Heart left ventricle (tissue), 16 donors: ENCODE measurements at regions not wholly inside any gene's neighbourhood (a gene's known extent, or its start where the extent isn't known, plus 50 kb on each side); places are given as distances from the start of the nearest gene placed in this dataset.
"Not testable (repeated sequence)": the region's sequence is repeated elsewhere in the genome, so short reads cannot be mapped to it uniquely, and the experiment has no call there.

Experiments used
- ATAC-seq, 4 donors: fragments of 200-7000 bp; cut with Tn5 transposase; one replicate each; pipeline ENCODE4 v1.9.1; 2020 to 2022; ENCODE audit warnings: moderate library complexity in 4 of 4, mild to moderate bottlenecking in 3 of 4, moderate number of reproducible peaks in 1 of 4
- DNase-seq, 5 donors: peaks; one replicate each; pipeline ENCODE4 v3.0.0-alpha.2; 2020
- H3K27ac ChIP-seq, 12 donors: fragments of 200-600 bp; sonication (generic) in 4 of 12; one replicate each; pipeline versions ENCODE4 v1.5.0 to v1.8.0; 2016 to 2022; ENCODE audit warnings: mild to moderate bottlenecking in 2 of 12
- H3K27me3 ChIP-seq, 9 donors: fragments of 200-600 bp; sonication (generic) in 2 of 9; one replicate each; pipeline versions ENCODE4 v1.5.1 to v1.8.0; 2016 to 2022; ENCODE audit warnings: mild to moderate bottlenecking in 3 of 9
- H3K36me3 ChIP-seq, 9 donors: fragments of 200-600 bp; sonication (generic) in 2 of 9; one replicate each; pipeline versions ENCODE4 v1.5.0 to v1.8.0; 2018 to 2022; ENCODE audit warnings: mild to moderate bottlenecking in 2 of 9
- H3K4me1 ChIP-seq, 12 donors: fragments of 200-600 bp; sonication (generic) in 4 of 12; one replicate each; pipeline versions ENCODE4 v1.5.0 to v1.8.0; 2016 to 2022; ENCODE audit warnings: mild to moderate bottlenecking in 3 of 12
- H3K4me3 ChIP-seq, 12 donors: fragments of 200-600 bp; sonication (generic) in 4 of 12; one replicate each; pipeline versions ENCODE4 v1.5.0 to v1.8.0; 2017 to 2022; ENCODE audit warnings: mild to moderate bottlenecking in 9 of 12, moderate library complexity in 4 of 12
- H3K9me3 ChIP-seq, 12 donors: fragments of 200-600 bp; sonication (generic) in 4 of 12; one replicate each; pipeline versions ENCODE4 v1.5.0 to v1.8.0; 2016 to 2022; ENCODE audit warnings: mild to moderate bottlenecking in 1 of 12
- CTCF ChIP-seq, 12 donors: fragments of 200-600 bp; sonication (generic) in 4 of 12; IDR thresholded peaks; one replicate each; pipeline versions ENCODE4 v1.5.0 to v1.8.0; 2018 to 2022; ENCODE audit warnings: antibody characterized with exemption in 12 of 12, mild to moderate bottlenecking in 5 of 12
- POLR2A ChIP-seq, 2 donors: fragments of 450-650 bp; IDR thresholded peaks; one replicate each; pipeline ENCODE4 v1.6.1; 2017; ENCODE audit warnings: antibody characterized with exemption in 2 of 2, mild to moderate bottlenecking in 2 of 2, moderate library complexity in 2 of 2
- WGBS, 4 donors: extraction: QIAGEN DNeasy Blood & Tissue Kit in 2 of 4; methylation state at CpG; one replicate each; pipeline versions ENCODE4 v1.1.5 to v1.1.7; 2013 to 2018; 5-methylcytosine and 5-hydroxymethylcytosine counted together
- intact Hi-C, 10 donors: fragments of 100-400 bp; cut with DNase I; formaldehyde crosslinking; loops; one replicate each; pipeline versions ENCODE4 v1.11.1 to v1.14.2; 2022
- donor health status: ischemic (EF 13 %, LVEDD 7.1; RV severe dilation, severe dysfunction).
- donor health status: healthy with polysubstance abuse.
- donor health status: DM: no; HTN: yes; CAD: no.
- donor health status: DM: no; HTN: no; CAD: no.
- donor health status: ischemic (EF 25% LVEDD 6.9; RV normal size, moderate dysfunction).
- donor health status: ischemic (EF 25% LVEDD 5.7; RV mildly dilated, moderate dysfunction).
- donor health status: healthy.
- donor health status: DM: yes; HTN: yes; CAD: no.
- donor health status: ischemic (EF 35%, LVEDD 5.7; RV mildly dilated, moderate dysfunction).
- donor health status: nonischemic (EF 11% LVEDD 7.7; RV severe dilation, severe dysfunction).
- donor health status: DM: yes; HTN: yes; CAD: no.
- donor health status: PGD.
- donor health status: ischemic (EF 29% LVEDD 5.4; RV normal size, mild dysfunction).
- donor health status: nonischemic (EF 23%, LVEDD 6.1; RV moderate dilation, normal function).

DNA sequence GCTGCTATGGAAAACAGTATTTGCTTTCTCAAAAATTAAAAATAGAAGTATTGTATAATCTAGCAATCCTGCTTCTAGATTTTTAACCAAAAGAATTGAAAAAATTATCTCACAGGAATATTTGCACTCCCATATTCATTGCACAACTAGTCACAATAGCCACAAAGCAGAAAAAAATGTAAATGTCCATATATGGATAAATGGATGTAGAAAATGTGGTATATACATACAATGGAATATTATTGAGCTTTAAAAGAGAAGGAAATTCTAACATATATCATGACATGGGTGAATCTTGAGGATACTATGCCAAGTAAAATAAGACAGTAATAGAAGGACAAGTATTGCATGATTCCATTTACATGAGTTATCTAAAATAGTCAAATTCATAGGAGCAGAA lies 2753.0 kb downstream of the PCDH9 start:
- TF ChIP-seq CTCF (IDR thresholded peaks at IDR 0.05) (no peak), POLR2A (IDR thresholded peaks at IDR 0.05) (no peak)
- no peak for DNase-seq
- H3K27me3 ChIP-seq, result no peaks in the 10 kb centered on the region
- peaks cover 0 to 4% (median 0%) of the 10 kb centered on the region in 12 donors for H3K9me3 ChIP-seq
- H3K4me3 ChIP-seq, result no peak overlapping the region
- no peak overlapping the region for H3K27ac ChIP-seq
- no peaks in the 10 kb centered on the region for H3K36me3 ChIP-seq
- intact Hi-C loops, result no loop called here
- H3K4me1 ChIP-seq, result no peaks in the 10 kb centered on the region
- ATAC-seq, result no peak

- H3K9me3 ChIP-seq, intact Hi-C loops, DNase-seq, ATAC-seq, H3K27me3 ChIP-seq, H3K4me3 ChIP-seq, H3K27ac ChIP-seq, H3K36me3 ChIP-seq, H3K4me1 ChIP-seq: not testable (repeated sequence)
- WGBS, 4 donors, result 79 to 93% (median 82%) methylated on average over 2 of the region's 2 CpGs
These were observed 2754.0 kb downstream of the PCDH9 start for GRCh38 chr13:64476041-64476568.

- no peaks in the 10 kb centered on the region for H3K4me1 ChIP-seq
These were observed 2758.2 kb downstream of the PCDH9 start for GRCh38 chr13:64471916-64472315.

GRCh38 chr13:64470751-64471150 lies 2759.4 kb downstream of the PCDH9 start:
- TF ChIP-seq POLR2A (IDR thresholded peaks at IDR 0.05), result no peak
- no peak for TF ChIP-seq CTCF (IDR thresholded peaks at IDR 0.05)
- H3K4me3 ChIP-seq, result no peak overlapping the region
- DNase-seq, result no peak
- H3K4me1 ChIP-seq, result no peaks in the 10 kb centered on the region
- WGBS, 4 donors, result 45 to 68% (median 53%) methylated on average over 1 of the region's 1 CpG
- H3K27ac ChIP-seq, result no peak overlapping the region
- ATAC-seq, result no peak
- no peaks in the 10 kb centered on the region for H3K27me3 ChIP-seq
- H3K9me3 ChIP-seq, result no peaks in the 10 kb centered on the region
- intact Hi-C loops, result no loop called here
- H3K36me3 ChIP-seq, result no peaks in the 10 kb centered on the region

More at GRCh38 chr13:64471916-64472315, 2758.2 kb downstream of the PCDH9 start:
- intact Hi-C loops, result no loop called here
- no peaks in the 10 kb centered on the region for H3K36me3 ChIP-seq
- peaks cover 0 to 4% (median 0%) of the 10 kb centered on the region in 12 donors for H3K9me3 ChIP-seq
- no peak overlapping the region for H3K27ac ChIP-seq
- H3K27me3 ChIP-seq, result no peaks in the 10 kb centered on the region
- WGBS, 4 donors, result 58 to 61% (median 60%) methylated on average over 2 of the region's 2 CpGs
- TF ChIP-seq CTCF (IDR thresholded peaks at IDR 0.05) (peak in 7 of 12 donors; percentile 6 to 58 (median 40)), POLR2A (IDR thresholded peaks at IDR 0.05) (no peak)
- DNase-seq, result no peak
- H3K4me3 ChIP-seq, result no peak overlapping the region
- no peak for ATAC-seq

- DNase-seq (no peak), ATAC-seq (no peak)
- intact Hi-C loops, result no loop called here
- H3K27me3 ChIP-seq, result no peaks in the 10 kb centered on the region
- 91 to 94% (median 93%) methylated on average over 3 of the region's 3 CpGs for WGBS, 4 donors
- H3K4me1 ChIP-seq, result no peaks in the 10 kb centered on the region
- H3K36me3 ChIP-seq, result no peaks in the 10 kb centered on the region
- no peak overlapping the region for H3K27ac ChIP-seq
- H3K9me3 ChIP-seq, result no peaks in the 10 kb centered on the region
- H3K4me3 ChIP-seq, result no peak overlapping the region
- TF ChIP-seq CTCF (IDR thresholded peaks at IDR 0.05), result no peak
- TF ChIP-seq POLR2A (IDR thresholded peaks at IDR 0.05), result no peak
These were observed 2770.4 kb downstream of the PCDH9 start for GRCh38 chr13:64459778-64460177.
